Activated naive CD4-positive, alpha-beta T cell treated with anti-CD3 and anti-CD28 coated beads, Interleukin-2, amount 50 U/mL, for 72 hours (primary cell): ENCODE measurements at regions not wholly inside any gene's neighbourhood (a gene's known extent, or its start where the extent isn't known, plus 50 kb on each side); places are given as distances from the start of the nearest gene placed in this dataset.

ENCODE experiments used
- ATAC-seq, 2 donors: fragments of 150-1000 bp; cut with Tn5 transposase; 2 replicates each; pipeline ENCODE4 v1.10.0; 2021; ENCODE audit warnings: mild to moderate bottlenecking in 2 of 2, moderate library complexity in 2 of 2
- DNase-seq, 2 donors: peaks; one replicate each; pipeline ENCODE4 v3.0.0; 2021 to 2022; ENCODE audit warnings: low spot score in 2 of 2
- H3K27ac Mint-ChIP-seq, 2 donors: one replicate each; pipeline ENCODE4 v1.8.0; 2022; ENCODE audit warnings: mild to moderate bottlenecking in 2 of 2, mixed read lengths in 2 of 2
- H3K36me3 Mint-ChIP-seq, 2 donors: one replicate each; pipeline ENCODE4 v1.8.0; 2022; ENCODE audit warnings: mixed read lengths in 2 of 2
- H3K9me3 Mint-ChIP-seq, 2 donors: one replicate each; pipeline ENCODE4 v1.8.0; 2022; ENCODE audit warnings: mixed read lengths in 2 of 2

- H3K9me3 Mint-ChIP-seq = peaks cover 0 to 13% of the 10 kb centered on the region in 2 donors
- ATAC-seq (no peak), DNase-seq (no peak)
- H3K27ac Mint-ChIP-seq = no peak overlapping the region
- peaks cover 11 to 31% of the 10 kb centered on the region in 2 donors for H3K36me3 Mint-ChIP-seq
Measured at GRCh38 chr21:25416669-25417068, 190.6 kb downstream of the MRPL39 start.

GRCh38 chr21:25412100-25412499 lies 195.2 kb downstream of the MRPL39 start:
- H3K27ac Mint-ChIP-seq = no peak overlapping the region
- H3K36me3 Mint-ChIP-seq = peaks cover 11 to 25% of the 10 kb centered on the region in 2 donors
- ATAC-seq = no peak
- no peak for DNase-seq
- H3K9me3 Mint-ChIP-seq = peaks cover 0 to 13% of the 10 kb centered on the region in 2 donors

- ATAC-seq (no peak), DNase-seq (no peak)
- Mint-ChIP-seq H3K27ac (no peak overlapping the region), H3K9me3 (peaks cover 0 to 7% of the 10 kb centered on the region in 2 donors), H3K36me3 (peaks cover 10 to 16% of the 10 kb centered on the region in 2 donors)
Measured at GRCh38 chr21:25409978-25410377, 197.3 kb downstream of the MRPL39 start.

- DNase-seq = no peak
- ATAC-seq = no peak
- H3K9me3 Mint-ChIP-seq = no peaks in the 10 kb centered on the region
- no peak overlapping the region for H3K27ac Mint-ChIP-seq
- H3K36me3 Mint-ChIP-seq = peaks cover 0 to 10% of the 10 kb centered on the region in 2 donors
Measured at GRCh38 chr21:25408666-25409065, 198.6 kb downstream of the MRPL39 start.

- ATAC-seq (no peak), DNase-seq (no peak)
- peaks cover 0 to 15% of the 10 kb centered on the region in 2 donors for H3K36me3 Mint-ChIP-seq
- peaks cover 0 to 4% of the 10 kb centered on the region in 2 donors for H3K9me3 Mint-ChIP-seq
- no peak overlapping the region for H3K27ac Mint-ChIP-seq
Measured at GRCh38 chr21:25406887-25407579, 200.2 kb downstream of the MRPL39 start.

- ATAC-seq = no peak
Measured at GRCh38 chr21:25405984-25406383, 201.3 kb downstream of the MRPL39 start.

GRCh38 chr21:25402134-25402961 lies 204.9 kb downstream of the MRPL39 start:
- Mint-ChIP-seq H3K9me3 (peaks cover 0 to 4% of the 10 kb centered on the region in 2 donors), H3K27ac (no peak overlapping the region), H3K36me3 (peaks cover 0 to 15% of the 10 kb centered on the region in 2 donors)
- ATAC-seq = peak; percentile 73 to 80
- DNase-seq = peak in 1 of 2 donors; percentile 63

More at GRCh38 chr21:25405984-25406383, 201.3 kb downstream of the MRPL39 start:
- H3K9me3 Mint-ChIP-seq = peaks cover 0 to 4% of the 10 kb centered on the region in 2 donors
- DNase-seq = no peak
- no peak overlapping the region for H3K27ac Mint-ChIP-seq
- H3K36me3 Mint-ChIP-seq = peaks cover 0 to 15% of the 10 kb centered on the region in 2 donors

- no peak overlapping the region for H3K27ac Mint-ChIP-seq
- DNase-seq (no peak), ATAC-seq (no peak)
- H3K36me3 Mint-ChIP-seq = peaks cover 0 to 15% of the 10 kb centered on the region in 2 donors
- H3K9me3 Mint-ChIP-seq = peaks cover 0 to 4% of the 10 kb centered on the region in 2 donors
Measured at GRCh38 chr21:25400427-25400826, 206.9 kb downstream of the MRPL39 start.

- no peak overlapping the region for H3K27ac Mint-ChIP-seq
- H3K9me3 Mint-ChIP-seq = peaks cover 0 to 4% of the 10 kb centered on the region in 2 donors
- DNase-seq = no peak
- peaks cover 0 to 13% of the 10 kb centered on the region in 2 donors for H3K36me3 Mint-ChIP-seq
- ATAC-seq = no peak
Measured at GRCh38 chr21:25398630-25399029, 208.7 kb downstream of the MRPL39 start.

GRCh38 chr21:25396135-25396711 lies 211.1 kb downstream of the MRPL39 start:
- Mint-ChIP-seq H3K27ac (peak overlapping the region; percentile 74 to 95), H3K36me3 (peaks cover 0 to 5% of the 10 kb centered on the region in 2 donors), H3K9me3 (peaks cover 0 to 5% of the 10 kb centered on the region in 2 donors)
- peak; percentile 95 to 97 for ATAC-seq
- peak; percentile 62 to 90 for DNase-seq

- Mint-ChIP-seq H3K27ac (no peak overlapping the region), H3K36me3 (peaks cover 0 to 20% of the 10 kb centered on the region in 2 donors), H3K9me3 (peaks cover 0 to 15% of the 10 kb centered on the region in 2 donors)
- ATAC-seq = no peak
- no peak for DNase-seq
Measured at GRCh38 chr21:25391777-25392176, 215.5 kb downstream of the MRPL39 start.

- ATAC-seq (no peak), DNase-seq (no peak)
- Mint-ChIP-seq H3K27ac (no peak overlapping the region), H3K36me3 (peaks cover 0 to 20% of the 10 kb centered on the region in 2 donors), H3K9me3 (peaks cover 0 to 15% of the 10 kb centered on the region in 2 donors)
Measured at GRCh38 chr21:25390701-25391100, 216.6 kb downstream of the MRPL39 start.

- Mint-ChIP-seq H3K36me3 (peaks cover 0 to 15% of the 10 kb centered on the region in 2 donors), H3K27ac (no peak overlapping the region), H3K9me3 (peaks cover 0 to 15% of the 10 kb centered on the region in 2 donors)
- DNase-seq (no peak), ATAC-seq (no peak)
Measured at GRCh38 chr21:25387665-25388064, 219.6 kb downstream of the MRPL39 start.

- Mint-ChIP-seq H3K9me3 (peaks cover 0 to 10% of the 10 kb centered on the region in 2 donors), H3K27ac (no peak overlapping the region), H3K36me3 (peaks cover 0 to 14% of the 10 kb centered on the region in 2 donors)
- DNase-seq (no peak), ATAC-seq (peak in 1 of 2 donors; percentile 37)
Measured at GRCh38 chr21:25385911-25386474, 221.3 kb downstream of the MRPL39 start.

- ATAC-seq = no peak
- peaks cover 0 to 5% of the 10 kb centered on the region in 2 donors for H3K9me3 Mint-ChIP-seq
Measured at GRCh38 chr21:25385341-25385740, 221.9 kb downstream of the MRPL39 start.

GRCh38 chr21:25384782-25385181 lies 222.5 kb downstream of the MRPL39 start:
- DNase-seq (no peak), ATAC-seq (no peak)
- no peak overlapping the region for H3K27ac Mint-ChIP-seq
- peaks cover 0 to 3% of the 10 kb centered on the region in 2 donors for H3K36me3 Mint-ChIP-seq
- H3K9me3 Mint-ChIP-seq = peaks cover 0 to 3% of the 10 kb centered on the region in 2 donors

More at GRCh38 chr21:25385341-25385740, 221.9 kb downstream of the MRPL39 start:
- Mint-ChIP-seq H3K36me3 (peaks cover 0 to 8% of the 10 kb centered on the region in 2 donors), H3K27ac (no peak overlapping the region)
- DNase-seq = no peak
